Activated CD4-positive, alpha-beta T cell treated with anti-CD3 and anti-CD28 coated beads for 1 hour (primary cell): ENCODE measurements at regions not wholly inside any gene's neighbourhood (a gene's known extent, or its start where the extent isn't known, plus 50 kb on each side); places are given as distances from the start of the nearest gene placed in this dataset.

Source experiments
- DNase-seq: peaks from one replicate; pipeline ENCODE4 v3.0.0-alpha.2; 2020

GRCh38 chr4:100083289-100083688 is 107.0 kb downstream of the DDIT4L start:
- no peak for DNase-seq

GRCh38 chr4:100082852-100083251 is 107.4 kb downstream of the DDIT4L start:
- DNase-seq: no peak

DNA sequence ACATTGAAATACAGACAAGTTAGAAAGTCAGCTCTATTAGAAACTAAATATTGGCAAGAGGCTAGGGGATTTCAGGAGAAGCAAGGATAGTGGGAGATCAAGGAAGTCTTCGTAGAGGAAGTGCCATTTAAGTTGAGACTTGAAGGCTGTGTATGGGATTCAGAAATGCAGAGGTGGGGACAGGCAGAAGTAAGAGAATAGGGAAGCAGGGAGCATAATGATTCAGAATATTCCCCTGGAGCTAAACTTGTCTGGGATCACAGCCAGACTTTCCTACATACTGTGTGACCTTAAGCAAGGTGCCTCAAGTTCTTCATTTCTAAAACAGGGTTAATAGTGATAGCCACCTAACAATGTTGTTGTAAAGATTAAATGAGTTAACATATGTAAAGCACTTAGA is 108.8 kb downstream of the DDIT4L start:
- no peak for DNase-seq

GRCh38 chr4:100079264-100079663 is 111.0 kb downstream of the DDIT4L start:
- DNase-seq: no peak

DNA sequence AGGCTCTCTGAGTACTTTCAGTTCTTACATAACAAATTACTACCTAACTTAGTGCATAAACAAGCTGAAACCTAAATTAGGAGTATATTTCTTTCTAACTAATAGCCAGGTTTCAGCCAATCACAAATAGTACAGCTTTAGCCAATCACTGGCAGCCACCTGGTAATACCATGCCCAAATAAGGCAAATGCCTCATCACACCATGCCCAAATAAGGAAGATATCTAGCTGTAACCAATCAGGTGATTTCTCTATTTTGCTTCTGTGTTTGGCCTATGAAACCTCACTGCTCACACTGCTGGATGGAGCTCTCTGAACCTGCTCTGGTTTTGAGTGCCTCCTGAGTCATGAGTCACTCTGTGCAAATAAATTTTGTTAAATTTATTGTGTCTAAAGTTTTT is 113.5 kb downstream of the DDIT4L start:
- no peak for DNase-seq

- DNase-seq: no peak
Measured at GRCh38 chr4:100075486-100076270, 114.6 kb downstream of the DDIT4L start.

- DNase-seq: no peak
Measured at GRCh38 chr4:100075056-100075455, 115.2 kb downstream of the DDIT4L start.

DNA sequence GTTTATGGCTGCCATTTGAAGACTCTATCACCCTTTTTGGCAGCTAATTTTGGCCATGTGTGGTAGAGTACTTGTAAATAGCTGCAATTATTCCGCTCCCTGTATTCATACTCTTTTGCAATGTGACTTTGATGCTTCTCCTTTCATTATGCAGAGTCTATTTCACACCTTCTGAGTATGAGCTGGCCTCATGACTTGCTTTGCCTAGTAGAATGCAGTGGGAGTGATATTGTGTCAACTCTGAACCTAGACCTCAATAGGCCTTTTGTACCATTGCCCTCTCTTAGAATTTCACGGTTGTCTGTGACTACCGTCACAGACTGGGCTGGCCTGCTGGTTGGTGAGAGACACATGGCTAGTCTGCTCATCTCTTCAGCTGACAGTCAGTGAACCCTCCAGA is 118.8 kb downstream of the DDIT4L start:
- no peak for DNase-seq

- no peak for DNase-seq
Measured at GRCh38 chr4:100070868-100071267, 119.4 kb downstream of the DDIT4L start.

GRCh38 chr4:100069207-100069606 is 119.1 kb upstream of the H2AZ1 start:
- no peak for DNase-seq

GRCh38 chr4:100067255-100067654 is 117.2 kb upstream of the H2AZ1 start:
- DNase-seq: no peak

- no peak for DNase-seq
Measured at GRCh38 chr4:100063355-100063754, 113.3 kb upstream of the H2AZ1 start.

DNA sequence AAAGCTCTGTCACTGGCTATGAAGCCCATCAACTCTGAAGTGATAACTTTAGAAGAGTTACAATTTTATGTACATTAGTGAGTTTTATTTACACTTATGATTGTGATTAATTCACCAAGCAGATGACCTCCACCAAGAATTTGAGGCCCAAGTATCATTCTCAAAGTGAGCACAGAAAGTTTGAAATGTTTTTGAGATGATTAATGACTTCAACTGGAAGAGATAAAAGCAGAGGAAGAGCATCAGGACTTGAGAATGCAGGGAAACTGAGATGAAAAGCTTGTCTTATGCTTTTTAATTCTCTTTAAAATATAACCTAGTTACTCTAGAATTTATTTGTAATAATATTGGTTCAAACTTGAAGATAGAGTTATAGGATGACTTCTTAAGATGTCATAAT is 112.8 kb upstream of the H2AZ1 start:
- no peak for DNase-seq

GRCh38 chr4:100061835-100062234 is 111.8 kb upstream of the H2AZ1 start:
- DNase-seq: no peak

DNA sequence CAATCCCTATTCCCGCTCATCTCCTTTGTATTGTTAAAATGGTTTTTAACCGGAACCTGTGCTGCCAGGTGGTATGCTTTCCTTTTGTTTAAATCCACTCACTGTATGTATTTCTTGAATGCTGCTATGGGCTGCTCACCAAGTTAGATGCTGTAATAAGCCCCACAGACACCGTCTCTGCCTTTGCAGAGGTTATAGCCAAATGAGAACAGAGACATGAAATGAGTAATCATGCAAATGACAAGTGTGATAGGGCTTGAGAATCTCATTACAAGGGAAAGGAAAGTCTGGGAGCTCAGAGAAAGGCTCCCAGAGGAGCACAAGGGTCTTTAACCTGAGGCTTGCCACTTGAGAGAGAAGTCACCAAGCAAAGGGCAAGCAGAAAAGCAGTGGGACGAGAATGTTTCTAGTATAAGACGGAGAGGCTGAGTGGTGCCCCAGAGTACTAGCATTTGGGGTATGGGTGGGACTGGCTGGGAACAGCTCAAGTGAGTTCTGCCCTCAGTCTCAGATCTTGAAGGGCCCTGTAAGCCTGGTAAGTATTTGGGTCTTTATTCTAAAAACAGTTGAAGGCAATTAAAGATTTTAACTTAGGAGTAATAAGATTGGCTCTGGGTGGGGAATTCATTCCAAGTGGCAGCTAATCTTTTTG is 110.8 kb upstream of the H2AZ1 start:
- DNase-seq: no peak

DNA sequence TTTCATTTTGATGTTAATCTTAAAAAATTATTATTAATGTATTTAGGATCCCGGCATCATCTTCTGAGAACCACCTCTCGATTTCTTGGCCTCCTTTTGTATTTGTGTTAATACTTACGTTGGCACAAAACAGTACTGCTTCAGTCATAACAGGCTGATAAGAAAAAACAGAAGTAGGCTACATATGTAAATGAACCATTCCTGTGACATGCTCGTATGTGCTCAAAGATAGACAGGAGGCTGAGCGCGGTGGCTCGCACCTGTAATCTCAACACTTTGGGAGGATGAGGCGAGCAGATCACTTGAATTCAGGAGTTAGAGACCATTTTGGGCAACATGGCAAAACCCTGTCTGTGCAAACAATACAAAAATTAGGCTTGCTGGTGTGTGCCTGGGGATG is 109.4 kb upstream of the H2AZ1 start:
- no peak for DNase-seq

DNA sequence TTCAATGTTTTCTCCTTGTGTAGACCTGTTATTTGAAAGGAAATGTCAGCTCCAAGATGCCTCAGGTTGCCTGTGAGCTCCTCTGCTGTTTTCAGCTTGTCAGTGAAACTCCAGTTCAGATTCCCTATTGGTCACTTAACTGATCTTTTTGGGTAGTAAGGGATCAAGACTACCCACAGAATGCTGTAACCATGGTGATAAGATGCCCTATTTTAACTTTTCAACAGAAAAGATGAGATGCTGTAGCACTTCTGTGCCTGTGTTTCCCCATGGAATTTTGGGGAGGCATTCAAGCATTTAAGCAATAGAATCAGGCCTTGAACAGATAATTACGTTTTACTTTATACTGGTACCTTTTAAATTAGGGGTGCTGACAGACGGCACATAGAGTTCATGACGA is 106.6 kb upstream of the H2AZ1 start:
- no peak for DNase-seq

GRCh38 chr4:100054071-100054470 is 104.0 kb upstream of the H2AZ1 start:
- DNase-seq: no peak

- no peak for DNase-seq
Measured at GRCh38 chr4:100049872-100050271, 99.8 kb upstream of the H2AZ1 start.

DNA sequence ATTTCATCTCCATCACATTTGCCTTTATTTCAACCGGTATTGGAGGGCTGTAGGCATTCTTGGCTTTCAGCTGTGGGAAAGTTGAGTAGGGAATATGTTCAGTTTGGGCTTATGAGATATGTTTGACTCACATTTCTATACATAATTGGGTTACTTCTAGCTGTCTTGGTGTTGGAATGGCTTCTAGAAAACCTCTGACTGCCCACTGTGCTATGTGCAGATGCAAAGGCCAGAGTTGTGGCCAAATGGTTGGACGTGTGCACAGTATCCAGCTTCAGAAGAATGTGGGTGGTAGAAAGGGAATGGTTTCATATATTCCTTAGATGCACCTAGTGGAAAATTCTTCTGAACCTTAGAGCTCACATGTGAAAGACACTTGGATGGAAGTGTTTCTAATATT is 92.6 kb upstream of the H2AZ1 start:
- no peak for DNase-seq

- DNase-seq: no peak
Measured at GRCh38 chr4:100042235-100042634, 92.2 kb upstream of the H2AZ1 start.

DNA sequence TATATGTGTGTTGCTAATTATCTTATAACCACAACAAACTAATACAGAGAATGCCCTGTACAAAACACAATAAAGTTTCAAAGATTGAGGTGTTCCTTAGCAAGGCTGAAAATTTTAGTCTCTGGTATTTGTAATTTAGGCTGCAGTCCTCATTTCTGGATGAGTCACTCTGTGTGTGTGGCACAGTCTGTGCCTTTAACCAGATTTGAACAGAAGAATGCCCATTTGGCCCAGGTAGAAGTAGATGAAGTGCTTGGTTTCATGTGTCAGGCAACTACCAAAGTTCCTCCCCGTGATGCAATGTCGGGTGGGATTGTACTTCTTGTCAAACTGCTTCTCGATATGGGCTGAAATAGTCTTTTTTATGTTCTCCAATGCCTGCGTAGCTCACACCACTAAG is 91.6 kb upstream of the H2AZ1 start:
- no peak for DNase-seq

GRCh38 chr4:100034023-100034664 is 84.1 kb upstream of the H2AZ1 start:
- DNase-seq: no peak

DNA sequence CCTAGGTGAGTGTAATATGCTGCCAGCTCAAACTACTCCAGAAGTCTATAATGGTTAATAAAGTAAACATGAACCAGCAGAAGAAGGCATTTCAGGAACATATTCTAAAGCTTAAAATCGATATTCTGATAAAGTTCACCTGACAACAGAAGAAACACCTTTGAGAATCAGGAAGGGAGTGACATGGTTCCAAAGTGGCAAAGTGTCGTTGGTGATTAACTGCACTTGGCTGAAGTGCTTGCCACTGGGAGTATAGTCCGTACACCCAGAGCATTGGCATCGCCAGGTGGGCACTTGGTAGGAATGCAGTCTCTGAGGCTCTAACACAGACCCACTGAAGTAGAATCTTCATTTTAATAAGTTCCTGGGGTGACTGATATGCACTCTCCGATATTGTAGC is 76.0 kb upstream of the H2AZ1 start:
- no peak for DNase-seq
